PC-9 (cell line): ENCODE measurements at regions not wholly inside any gene's neighbourhood (a gene's known extent, or its start where the extent isn't known, plus 50 kb on each side); places are given as distances from the start of the nearest gene placed in this dataset.
"Not testable (repeated sequence)": the region's sequence is repeated elsewhere in the genome, so short reads cannot be mapped to it uniquely, and the experiment has no call there.

Experiments used
- BruUV-seq: library from RNA; stranded (reverse); fragments of 400-500 nt; replicated peaks from 2 replicates; lab custom pipeline; 2021; lab: Mats Ljungman, UMichigan
- CTCF ChIA-PET: fragments of 300-600 bp; sonication (Branson Sonifier 250); formaldehyde crosslinking; loops from one replicate; lab custom pipeline; 2022; ENCODE audit warnings: antibody characterized with exemption; lab: Charles Lee
- POLR2A ChIA-PET: fragments of 300-600 bp; sonication (Branson Sonifier 250); formaldehyde crosslinking; loops from one replicate; lab custom pipeline; 2022; ENCODE audit warnings: antibody characterized with exemption; ENCODE audit not compliant: unreplicated experiment; lab: Charles Lee
- DNase-seq, 2 experiments: peaks; one replicate each; pipeline versions ENCODE4 v3.0.0 to v3.0.0-alpha.2; 2015 to 2022; ENCODE audit warnings: mixed read lengths in 1 of 2
- H2AFZ ChIP-seq: fragments of 200-600 bp; sonication (generic); 2 replicates; pipeline ENCODE4 v1.8.1; 2017; ENCODE audit warnings: antibody characterized with exemption
- H3F3A ChIP-seq: fragments of 200-600 bp; sonication (generic); 2 replicates; pipeline ENCODE4 v1.8.1; 2017; ENCODE audit warnings: antibody characterized with exemption, mild to moderate bottlenecking, low read depth; ENCODE audit not compliant: insufficient read depth
- H3K27ac ChIP-seq: fragments of 200-600 bp; sonication (generic); 2 replicates; pipeline ENCODE4 v1.6.1; 2016; ENCODE audit warnings: mixed run types
- H3K27me3 ChIP-seq: fragments of 200-600 bp; sonication (generic); 2 replicates; pipeline ENCODE4 v1.6.1; 2016; ENCODE audit warnings: low read depth, mixed run types; ENCODE audit not compliant: insufficient read depth
- H3K36me3 ChIP-seq: fragments of 200-600 bp; sonication (generic); 2 replicates; pipeline ENCODE4 v1.6.1; 2016; ENCODE audit warnings: low read depth, mixed run types
- H3K4me1 ChIP-seq: fragments of 200-600 bp; sonication (generic); replicated peaks from 2 replicates; pipeline ENCODE4 v1.6.1; 2016; ENCODE audit warnings: mixed run types; ENCODE audit not compliant: insufficient read depth
- H3K4me2 ChIP-seq: fragments of 200-600 bp; sonication (generic); 2 replicates; pipeline ENCODE4 v1.6.1; 2017; ENCODE audit warnings: mixed run types
- H3K4me3 ChIP-seq: fragments of 200-600 bp; sonication (generic); 2 replicates; pipeline ENCODE4 v1.6.1; 2016; ENCODE audit warnings: mixed run types
- H3K79me2 ChIP-seq: fragments of 200-600 bp; sonication (generic); 2 replicates; pipeline ENCODE4 v1.6.1; 2017; ENCODE audit warnings: low read depth, mixed run types
- H3K9me2 ChIP-seq: fragments of 200-600 bp; sonication (generic); 2 replicates; pipeline ENCODE4 v1.8.1; 2017; ENCODE audit warnings: mild to moderate bottlenecking; ENCODE audit not compliant: insufficient read depth
- H3K9me3 ChIP-seq: fragments of 200-600 bp; sonication (generic); 2 replicates; pipeline ENCODE4 v1.8.1; 2016; ENCODE audit warnings: low read depth; ENCODE audit not compliant: insufficient read depth
- H4K20me1 ChIP-seq: fragments of 200-600 bp; sonication (generic); 2 replicates; pipeline ENCODE4 v1.8.1; 2017; ENCODE audit not compliant: insufficient read depth
- CTCF ChIP-seq: fragments of 200-600 bp; sonication (generic); conservative IDR thresholded peaks from 2 replicates; pipeline ENCODE4 v1.6.1; 2017; ENCODE audit warnings: mixed run types, antibody characterized with exemption, mild to moderate bottlenecking, moderate library complexity
- EZH2 ChIP-seq: fragments of 200-600 bp; sonication (generic); IDR thresholded peaks from 2 replicates; pipeline ENCODE4 v1.8.0; 2017; ENCODE audit warnings: antibody characterized with exemption, low read depth
- intact Hi-C: fragments of 100-400 bp; cut with micrococcal nuclease; formaldehyde crosslinking; loops from one replicate; pipeline ENCODE4 v1.10.0; 2022; ENCODE audit not compliant: unreplicated experiment

DNA sequence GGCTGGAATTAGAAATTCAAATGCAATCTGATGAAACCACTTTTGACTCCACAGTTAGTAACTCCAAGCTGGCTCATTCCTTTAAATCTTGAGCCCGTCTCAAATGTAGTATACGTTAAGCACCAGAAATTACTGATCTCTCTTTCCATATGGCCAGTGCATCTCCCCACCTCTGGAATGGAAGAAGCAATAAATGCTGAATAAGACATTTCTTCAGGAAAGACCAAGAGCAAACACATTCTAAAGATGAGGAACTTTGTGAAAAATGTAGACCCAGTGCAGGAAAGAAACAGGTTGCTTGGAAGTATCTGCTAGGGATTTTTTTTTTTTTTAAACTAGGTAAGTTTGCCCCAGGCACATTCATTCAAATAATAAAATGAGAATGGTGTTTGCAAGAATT lies 143.1 kb upstream of the FBXO11 start:
- ChIA-PET POLR2A (no interaction called here), CTCF (interaction anchor here (0.7 kb wide), 1 partner anchor 586 kb away, joined by 3 read pairs; no protein-coding TSS in a partner anchor)
- Histone ChIP-seq H3K9me2 (no peaks in the 10 kb centered on the region), H3K79me2 (no peaks in the 10 kb centered on the region), H2AFZ (no peak overlapping the region), H3K9me3 (no peaks in the 10 kb centered on the region), H3K4me1 (no peaks in the 10 kb centered on the region), H4K20me1 (no peaks in the 10 kb centered on the region), H3K4me3 (no peak overlapping the region), H3K27me3 (no peaks in the 10 kb centered on the region), H3K36me3 (no peaks in the 10 kb centered on the region), H3F3A (no peaks in the 10 kb centered on the region), H3K27ac (no peak overlapping the region), H3K4me2 (no peak overlapping the region)
- BruUV-seq: no TSS peak
- intact Hi-C loops: no loop called here
- TF ChIP-seq EZH2 (no peak), CTCF (no peak)
- no peak for DNase-seq

DNA sequence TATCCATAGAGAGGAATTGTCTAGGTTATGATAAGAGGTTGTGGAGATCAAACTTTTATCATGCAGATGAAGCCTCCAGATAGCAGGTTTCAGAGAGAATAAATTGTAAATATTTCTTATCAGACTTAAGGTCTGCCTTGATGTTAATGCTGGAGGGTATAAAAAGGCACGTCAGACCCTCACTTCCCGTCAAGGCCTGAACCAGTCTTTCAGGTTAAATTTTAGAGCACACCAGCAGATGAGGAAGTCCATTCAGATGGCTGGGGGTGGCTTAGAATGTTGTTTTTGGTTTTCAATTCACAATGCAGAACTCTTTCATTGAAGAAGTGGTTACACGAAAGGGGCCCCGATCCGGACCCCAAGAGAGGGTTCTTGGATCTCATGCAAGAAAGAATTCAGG lies 144.4 kb upstream of the FBXO11 start:
- no peak for DNase-seq
- Histone ChIP-seq H3K4me2 (no peak overlapping the region), H3K9me2 (no peaks in the 10 kb centered on the region), H3K4me1 (no peaks in the 10 kb centered on the region), H2AFZ (no peak overlapping the region), H3F3A (no peaks in the 10 kb centered on the region), H3K9me3 (no peaks in the 10 kb centered on the region), H3K36me3 (no peaks in the 10 kb centered on the region), H3K27me3 (no peaks in the 10 kb centered on the region), H3K27ac (no peak overlapping the region), H3K4me3 (no peak overlapping the region), H3K79me2 (no peaks in the 10 kb centered on the region), H4K20me1 (no peaks in the 10 kb centered on the region)
- no peak for TF ChIP-seq EZH2
- TF ChIP-seq CTCF: no peak
- intact Hi-C loops: no loop called here
- no TSS peak for BruUV-seq
- CTCF ChIA-PET: no interaction called here
- POLR2A ChIA-PET: no interaction called here

GRCh38 chr2:48059975-48060374 lies 153.7 kb upstream of the FBXO11 start:
- H3K27ac ChIP-seq: no peak overlapping the region
- POLR2A ChIA-PET: no interaction called here
- DNase-seq: no peak
- H3K27me3 ChIP-seq: peaks cover 7% of the 10 kb centered on the region; the same call in 1 of the 2 replicates
- H3K9me2 ChIP-seq: no peaks in the 10 kb centered on the region
- BruUV-seq: no TSS peak
- no peak overlapping the region for H2AFZ ChIP-seq
- intact Hi-C loops: no loop called here
- TF ChIP-seq EZH2 (no peak), CTCF (no peak)
- no peak overlapping the region for H3K4me2 ChIP-seq
- no peaks in the 10 kb centered on the region; the same call in 1 of the 2 replicates for H3K9me3 ChIP-seq
- no peaks in the 10 kb centered on the region for H3K36me3 ChIP-seq
- H3K79me2 ChIP-seq: no peaks in the 10 kb centered on the region
- CTCF ChIA-PET: no interaction called here
- no peaks in the 10 kb centered on the region for H3K4me1 ChIP-seq
- no peaks in the 10 kb centered on the region for H3F3A ChIP-seq
- no peaks in the 10 kb centered on the region for H4K20me1 ChIP-seq
- H3K4me3 ChIP-seq: no peak overlapping the region

- H3F3A ChIP-seq, CTCF ChIA-PET, H4K20me1 ChIP-seq, H2AFZ ChIP-seq, BruUV-seq, H3K27ac ChIP-seq, H3K79me2 ChIP-seq, H3K9me2 ChIP-seq, H3K4me1 ChIP-seq, H3K36me3 ChIP-seq, H3K27me3 ChIP-seq, DNase-seq, intact Hi-C loops, H3K4me2 ChIP-seq, POLR2A ChIA-PET, H3K4me3 ChIP-seq, H3K9me3 ChIP-seq: not testable (repeated sequence)
Measured at GRCh38 chr2:48061656-48062055, 155.4 kb upstream of the FBXO11 start.
